H1 (cell line): ENCODE measurements at regions not wholly inside any gene's neighbourhood (a gene's known extent, or its start where the extent isn't known, plus 50 kb on each side); places are given as distances from the start of the nearest gene placed in this dataset.

Experiments used
- CTCF ChIA-PET: fragments of 300-600 bp; sonication (Branson Sonifier 250); formaldehyde crosslinking; loops from one replicate; lab custom pipeline; 2021; ENCODE audit not compliant: partially characterized antibody; lab: Charles Lee
- POLR2A ChIA-PET: fragments of 300-600 bp; sonication (Branson Sonifier 250); formaldehyde crosslinking; loops from one replicate; lab custom pipeline; 2021; ENCODE audit warnings: inconsistent platforms; ENCODE audit not compliant: partially characterized antibody; lab: Charles Lee
- DNase-seq, 2 experiments: peaks; one replicate each; pipeline versions ENCODE4 v3.0.0 to v3.0.0-alpha.2; 2010 to 2022; ENCODE audit warnings: low spot score in 2 of 2, low read depth in 1 of 2, mixed read lengths in 1 of 2
- FAIRE-seq: peaks from 2 replicates; lab custom pipeline; 2011; peaks lifted over from hg19 to GRCh38; lab: Jason Lieb, UNC
- H2AFZ ChIP-seq: 2 replicates; pipeline ENCODE4 v1.8.1; 2012; ENCODE audit warnings: low read length, inconsistent platforms
- H2AK5ac ChIP-seq: 2 replicates; pipeline ENCODE4 v1.6.1; 2013; ENCODE audit warnings: low read depth, low read length
- H2BK120ac ChIP-seq: replicated peaks from 2 replicates; pipeline ENCODE3; 2013; ENCODE audit warnings: low read depth, low read length, inconsistent platforms
- H2BK12ac ChIP-seq: 2 replicates; pipeline ENCODE4 v1.6.1; 2013; ENCODE audit warnings: low read depth, low read length
- H2BK15ac ChIP-seq: 2 replicates; pipeline ENCODE4 v1.6.1; 2013; ENCODE audit warnings: low read length
- H2BK20ac ChIP-seq: 2 replicates; pipeline ENCODE4 v1.6.1; 2013; ENCODE audit warnings: low read length
- H2BK5ac ChIP-seq: 2 replicates; pipeline ENCODE4 v1.6.1; 2013; ENCODE audit warnings: low read depth, low read length
- H3K14ac ChIP-seq: 2 replicates; pipeline ENCODE4 v1.6.1; 2013; ENCODE audit warnings: inconsistent platforms; ENCODE audit not compliant: insufficient read length
- H3K18ac ChIP-seq: 2 replicates; pipeline ENCODE4 v1.6.1; 2013; ENCODE audit warnings: low read length; ENCODE audit errors: extremely low read depth
- H3K23ac ChIP-seq: 2 replicates; pipeline ENCODE4 v1.6.1; 2013; ENCODE audit warnings: inconsistent platforms; ENCODE audit not compliant: insufficient read length
- H3K23me2 ChIP-seq: 2 replicates; pipeline ENCODE4 v1.6.1; 2013; ENCODE audit warnings: low read depth, low read length
- H3K27ac ChIP-seq: 2 replicates; pipeline ENCODE4 v1.6.1; 2011; ENCODE audit warnings: low read depth, low read length, inconsistent platforms
- H3K27me3 ChIP-seq, 4 experiments: replicated peaks in 1 of 4; 1 replicate in 1 of 4; 2 replicates in 3 of 4; pipeline versions ENCODE4 v1.6.1 to v1.8.1; 2011 to 2013; ENCODE audit warnings: low read length in 3 of 4, mild to moderate bottlenecking in 3 of 4, inconsistent platforms in 2 of 4, mixed read lengths in 2 of 4, moderate library complexity in 1 of 4; ENCODE audit not compliant: control insufficient read depth in 3 of 4, insufficient read depth in 3 of 4; ENCODE audit errors: extremely low read depth in 1 of 4
- H3K36me3 ChIP-seq, 4 experiments: 2 replicates each; pipeline versions ENCODE4 v1.6.1 to v1.8.1; 2011 to 2013; ENCODE audit warnings: mild to moderate bottlenecking in 4 of 4, low read length in 3 of 4, moderate library complexity in 2 of 4, control low read depth in 1 of 4, inconsistent platforms in 1 of 4; ENCODE audit not compliant: insufficient read depth in 4 of 4, control insufficient read depth in 2 of 4
- H3K4ac ChIP-seq: replicated peaks from 2 replicates; pipeline ENCODE3; 2013; ENCODE audit warnings: low read length, low read depth, mixed read lengths, inconsistent platforms; ENCODE audit not compliant: insufficient read length
- H3K4me1 ChIP-seq, 4 experiments: replicated peaks in 1 of 4; 1 replicate in 1 of 4; 2 replicates in 3 of 4; pipeline versions ENCODE4 v1.6.1 to v1.8.1; 2011 to 2013; ENCODE audit warnings: low read length in 3 of 4, inconsistent platforms in 2 of 4, mixed read lengths in 1 of 4; ENCODE audit not compliant: insufficient read depth in 4 of 4, control insufficient read depth in 3 of 4
- H3K4me2 ChIP-seq, 2 experiments: 2 replicates each; pipeline versions ENCODE4 v1.6.1 to v1.8.1; 2011 to 2013; ENCODE audit warnings: low read depth in 2 of 2, low read length in 2 of 2, control low read depth in 1 of 2, inconsistent platforms in 1 of 2, mild to moderate bottlenecking in 1 of 2; ENCODE audit not compliant: insufficient read depth in 1 of 2
- H3K4me3 ChIP-seq, 4 experiments: fragments of 200-600, 300-600 bp in 1 of 4; sonication (generic), shearing (Covaris generic), sonication (Bioruptor Twin) in 1 of 4; 2 replicates each; pipeline versions ENCODE4 v1.5.1 to v1.8.1; 2011 to 2016; ENCODE audit warnings: low read length in 4 of 4, low read depth in 3 of 4, control low read depth in 2 of 4, inconsistent platforms in 2 of 4, mild to moderate bottlenecking in 2 of 4, mixed read lengths in 1 of 4, moderate library complexity in 1 of 4; ENCODE audit not compliant: insufficient read depth in 2 of 4; ENCODE audit errors: extremely low read depth in 1 of 4
- H3K56ac ChIP-seq: replicated peaks from 2 replicates; pipeline ENCODE3; 2013; ENCODE audit warnings: low read depth, mild to moderate bottlenecking, mixed read lengths, low read length, inconsistent platforms; ENCODE audit not compliant: insufficient read length
- H3K79me1 ChIP-seq: 2 replicates; pipeline ENCODE4 v1.6.1; 2013; ENCODE audit warnings: low read depth, low read length, control low read depth
- H3K79me2 ChIP-seq, 2 experiments: 2 replicates each; pipeline versions ENCODE4 v1.6.1 to v1.8.1; 2012 to 2013; ENCODE audit warnings: low read length in 2 of 2, mild to moderate bottlenecking in 2 of 2, inconsistent platforms in 1 of 2; ENCODE audit not compliant: insufficient read depth in 2 of 2, control insufficient read depth in 1 of 2
- H3K9ac ChIP-seq, 4 experiments: replicated peaks in 1 of 4; 1 replicate in 1 of 4; 2 replicates in 3 of 4; pipeline versions ENCODE4 v1.6.1 to v1.8.1; 2011 to 2013; ENCODE audit warnings: low read depth in 3 of 4, low read length in 3 of 4, control low read depth in 2 of 4, mild to moderate bottlenecking in 2 of 4, moderate library complexity in 2 of 4, inconsistent platforms in 1 of 4; ENCODE audit errors: extremely low read depth in 1 of 4
- H3K9me3 ChIP-seq, 2 experiments: 2 replicates each; pipeline versions ENCODE4 v1.6.1 to v1.8.1; 2012 to 2013; ENCODE audit warnings: mild to moderate bottlenecking in 2 of 2, moderate library complexity in 2 of 2, control low read depth in 1 of 2, inconsistent platforms in 1 of 2, low read depth in 1 of 2, low read length in 1 of 2, mixed read lengths in 1 of 2; ENCODE audit not compliant: insufficient read depth in 2 of 2
- H4K20me1 ChIP-seq, 2 experiments: replicated peaks in 1 of 2; 2 replicates each; pipeline versions ENCODE3 to v1.8.1; 2011 to 2013; ENCODE audit warnings: inconsistent platforms in 2 of 2, low read length in 2 of 2, mild to moderate bottlenecking in 1 of 2; ENCODE audit not compliant: insufficient read depth in 2 of 2, control insufficient read depth in 1 of 2
- H4K5ac ChIP-seq: 2 replicates; pipeline ENCODE4 v1.6.1; 2013; ENCODE audit warnings: low read length, low read depth, mixed read lengths, inconsistent platforms; ENCODE audit not compliant: insufficient read length
- H4K8ac ChIP-seq: 2 replicates; pipeline ENCODE4 v1.8.0; 2013; ENCODE audit warnings: mild to moderate bottlenecking, moderate library complexity, low read length, inconsistent platforms; ENCODE audit not compliant: insufficient read depth; ENCODE audit errors: extremely low read depth
- H4K91ac ChIP-seq: replicated peaks from 2 replicates; pipeline ENCODE3; 2013; ENCODE audit warnings: low read length, mixed read lengths, inconsistent platforms; ENCODE audit not compliant: insufficient read length
- CEBPB ChIP-seq: IDR thresholded peaks from 2 replicates; pipeline ENCODE4 v1.6.1; 2012; ENCODE audit warnings: low read depth, low read length
- KDM1A ChIP-seq: fragments of 200-600, 300-600 bp; sonication (generic); IDR thresholded peaks from 2 replicates; pipeline ENCODE4 v1.7.1; 2016; ENCODE audit warnings: mild to moderate bottlenecking, low read length, borderline replicate concordance
- MAFK ChIP-seq: IDR thresholded peaks from 2 replicates; pipeline ENCODE4 v1.6.1; 2012; ENCODE audit warnings: low read depth, mild to moderate bottlenecking, improper control_type of control experiment, low read length
- RXRA ChIP-seq: IDR thresholded peaks from 2 replicates; pipeline ENCODE4 v1.6.1; 2011; ENCODE audit warnings: low read depth, mild to moderate bottlenecking, low read length, moderate library complexity; ENCODE audit not compliant: insufficient read depth
- SIN3A ChIP-seq, 2 experiments: IDR thresholded peaks in 1 of 2; conservative IDR thresholded peaks in 1 of 2; 2 replicates each; pipeline ENCODE4 v1.6.1; 2011 to 2012; ENCODE audit warnings: low read length in 2 of 2, improper control_type of control experiment in 1 of 2, low read depth in 1 of 2, mild to moderate bottlenecking in 1 of 2
- SIX5 ChIP-seq: IDR thresholded peaks from 2 replicates; pipeline ENCODE4 v1.6.1; 2011; ENCODE audit warnings: mild to moderate bottlenecking, low read depth, low read length
- SP4 ChIP-seq: IDR thresholded peaks from 2 replicates; pipeline ENCODE4 v1.6.1; 2012; ENCODE audit warnings: low read length, inconsistent platforms
- SUZ12 ChIP-seq: fragments of 200-600 bp; sonication (generic); IDR thresholded peaks from 2 replicates; pipeline ENCODE4 v1.6.1; 2012; ENCODE audit warnings: mild to moderate bottlenecking, inconsistent platforms, low read length, moderate library complexity, mixed read lengths
- WGBS, 2 experiments: shearing (Covaris generic) in 1 of 2; methylation state at CpG; one replicate each; pipeline versions ENCODE4 v1.1.6 to v1.1.7; 2013 to 2015; ENCODE audit warnings: low lambda C conversion rate in 2 of 2, mixed read lengths in 2 of 2, inconsistent platforms in 1 of 2, low coverage in 1 of 2, missing lambda C conversion rate in 1 of 2; ENCODE audit not compliant: insufficient replicate concordance in 2 of 2, insufficient coverage in 1 of 2, insufficient read length in 1 of 2; ENCODE audit errors: extremely low coverage in 1 of 2, missing lambda C conversion rate in 1 of 2; 5-methylcytosine and 5-hydroxymethylcytosine counted together

DNA sequence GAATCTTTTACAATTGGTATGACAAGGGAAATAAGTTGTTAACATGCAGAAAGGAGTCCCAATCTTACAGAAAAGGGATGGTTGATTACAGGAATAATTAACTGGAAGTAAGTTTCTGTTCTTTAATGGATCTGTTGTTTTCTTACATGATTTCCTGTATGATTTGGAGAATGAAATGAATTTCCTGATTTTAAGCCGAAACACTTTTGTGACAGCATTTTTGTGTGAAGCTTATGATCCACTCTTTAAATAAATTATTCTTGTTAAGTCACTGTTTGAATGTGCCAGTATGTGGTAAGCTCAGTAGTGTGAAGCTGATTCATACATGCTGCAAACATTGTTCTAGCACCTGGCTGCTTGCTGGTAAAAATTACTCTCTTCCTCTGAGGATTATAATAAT lies 516.2 kb downstream of the DCDC2C start:
- Histone ChIP-seq H3K27ac (no peak overlapping the region), H2BK5ac (no peak overlapping the region), H3K79me1 (no peaks in the 10 kb centered on the region), H4K8ac (no peak overlapping the region), H4K5ac (no peak overlapping the region), H2AFZ (no peak overlapping the region), H3K9ac (no peak overlapping the region), H3K27me3 (no peaks in the 10 kb centered on the region), H2BK120ac (no peak overlapping the region), H3K23ac (no peak overlapping the region), H2AK5ac (no peak overlapping the region), H3K79me2 (no peaks in the 10 kb centered on the region), H3K4ac (no peak overlapping the region), H3K23me2 (no peaks in the 10 kb centered on the region), H3K14ac (no peak overlapping the region), H3K18ac (no peak overlapping the region), H2BK12ac (no peak overlapping the region), H4K91ac (no peak overlapping the region), H3K4me1 (peaks cover 0 to 4% (median 1%) of the 10 kb centered on the region in 4 experiments; a peak in 2 of 7 replicates), H2BK20ac (no peak overlapping the region), H3K4me2 (no peak overlapping the region), H3K36me3 (no peaks in the 10 kb centered on the region), H3K56ac (no peak overlapping the region), H3K9me3 (no peaks in the 10 kb centered on the region), H3K4me3 (no peak overlapping the region), H4K20me1 (no peaks in the 10 kb centered on the region), H2BK15ac (no peak overlapping the region)
- TF ChIP-seq SUZ12 (no peak), CEBPB (no peak), SP4 (no peak), MAFK (no peak), RXRA (no peak), SIX5 (no peak), KDM1A (no peak), SIN3A (conservative IDR thresholded peaks at IDR 0.05 in 1 of 2, IDR thresholded peaks at IDR 0.05 in 1 of 2; ENCODE audit: low read depth in 1 of 2, low read length in 2 of 2) (no peak)
- ChIA-PET CTCF (interaction anchor here (0.6 kb wide), 1 partner anchor 69 kb away, joined by 3 read pairs; no protein-coding TSS in a partner anchor), POLR2A (no interaction called here)
- DNase-seq, result no peak
- WGBS, 2 experiments, result 88% methylated on average over 1 of the region's 1 CpG; no CpG with 5 or more reads in 1 of the 2 experiments
- no peak for FAIRE-seq
